Fibroblast of lung (primary cell): ENCODE measurements at regions not wholly inside any gene's neighbourhood (a gene's known extent, or its start where the extent isn't known, plus 50 kb on each side); places are given as distances from the start of the nearest gene placed in this dataset.

Experiments
- DNase-seq, 2 donors: peaks; one replicate each; pipeline versions ENCODE4 v3.0.0 to v3.0.0-alpha.2; 2010; ENCODE audit warnings: low read depth in 2 of 2
- H2AFZ ChIP-seq: 2 replicates; pipeline ENCODE4 v1.5.1; 2012; ENCODE audit warnings: low read length, control low read depth, inconsistent platforms
- H3K27ac ChIP-seq: 2 replicates; pipeline ENCODE4 v1.5.1; 2011; ENCODE audit warnings: low read length, control low read depth; ENCODE audit not compliant: insufficient read depth
- H3K27me3 ChIP-seq: 2 replicates; pipeline ENCODE4 v1.5.1; 2011; ENCODE audit warnings: mild to moderate bottlenecking, low read length; ENCODE audit not compliant: control insufficient read depth, insufficient read depth
- H3K36me3 ChIP-seq: 2 replicates; pipeline ENCODE4 v1.5.1; 2011; ENCODE audit warnings: low read length; ENCODE audit not compliant: control insufficient read depth, insufficient read depth
- H3K4me1 ChIP-seq: 2 replicates; pipeline ENCODE4 v1.5.1; 2011; ENCODE audit warnings: low read length; ENCODE audit not compliant: control insufficient read depth, insufficient read depth; ENCODE audit errors: extremely low read depth
- H3K4me2 ChIP-seq: 2 replicates; pipeline ENCODE4 v1.5.1; 2011; ENCODE audit warnings: low read length, control low read depth; ENCODE audit not compliant: insufficient read depth; ENCODE audit errors: extremely low read depth
- H3K4me3 ChIP-seq, 4 experiments: fragments of 200-600 bp in 1 of 4; sonication (generic) in 1 of 4; replicated peaks in 1 of 4; 2 replicates each; pipeline ENCODE4 v1.5.1; 2011 to 2016; ENCODE audit warnings: low read length in 4 of 4, low read depth in 3 of 4, mild to moderate bottlenecking in 3 of 4, control low read depth in 2 of 4, inconsistent platforms in 1 of 4, mixed read lengths in 1 of 4; ENCODE audit not compliant: insufficient read depth in 1 of 4; ENCODE audit errors: control extremely low read depth in 1 of 4
- H3K79me2 ChIP-seq: 2 replicates; pipeline ENCODE4 v1.5.1; 2012; ENCODE audit warnings: mild to moderate bottlenecking, low read length, inconsistent platforms; ENCODE audit not compliant: control insufficient read depth, insufficient read depth
- H3K9ac ChIP-seq: 2 replicates; pipeline ENCODE4 v1.5.1; 2011; ENCODE audit warnings: mild to moderate bottlenecking, low read length, control low read depth; ENCODE audit not compliant: insufficient read depth
- H3K9me3 ChIP-seq: 2 replicates; pipeline ENCODE4 v1.5.1; 2012; ENCODE audit warnings: low read depth, low read length; ENCODE audit not compliant: control insufficient read depth, insufficient read depth
- H4K20me1 ChIP-seq: 2 replicates; pipeline ENCODE4 v1.5.1; 2011; ENCODE audit warnings: low read length; ENCODE audit not compliant: control insufficient read depth, insufficient read depth; ENCODE audit errors: extremely low read depth
- EZH2 ChIP-seq: IDR thresholded peaks from 2 replicates; pipeline ENCODE4 v1.5.1; 2012; ENCODE audit warnings: low read length, control low read depth, mild to moderate bottlenecking; ENCODE audit errors: missing control alignments
- TF ChIP-seq, protein P1 (sequence below), 2 donors: IDR thresholded peaks in 1 of 2; conservative IDR thresholded peaks in 1 of 2; 1 replicate in 1 of 2; 2 replicates in 1 of 2; pipeline ENCODE4 v1.5.1; 2011 to 2012; ENCODE audit warnings: low read length in 2 of 2, control low read depth in 1 of 2, inconsistent platforms in 1 of 2, low read depth in 1 of 2, mild to moderate bottlenecking in 1 of 2

DNA sequence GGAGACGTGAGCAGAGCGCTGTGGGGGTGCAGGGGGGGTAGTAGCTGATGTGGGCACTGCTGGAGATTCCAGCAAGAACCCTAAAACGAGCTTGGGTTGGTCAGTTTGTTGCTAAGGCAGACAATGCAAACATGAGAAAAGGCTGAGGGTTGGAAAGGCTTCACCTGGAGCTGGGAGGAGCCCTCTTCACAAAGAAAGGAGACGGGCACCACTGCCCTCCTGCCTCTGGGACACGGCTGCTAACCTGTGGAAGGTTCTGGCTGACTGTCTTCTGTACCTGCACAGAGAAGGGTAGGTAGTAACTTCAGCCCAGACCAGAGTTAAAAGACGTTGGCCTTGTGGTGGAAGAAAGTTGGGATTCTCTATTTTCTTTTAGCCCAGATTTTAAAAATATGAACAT is 108.7 kb downstream of the SUCLA2 start:
- H3K9me3 ChIP-seq: no peaks in the 10 kb centered on the region
- no peak overlapping the region for H3K4me2 ChIP-seq
- H2AFZ ChIP-seq: no peak overlapping the region
- no peak overlapping the region for H3K9ac ChIP-seq
- no peak overlapping the region for H3K4me3 ChIP-seq
- H3K27me3 ChIP-seq: no peaks in the 10 kb centered on the region
- H3K27ac ChIP-seq: no peak overlapping the region
- no peaks in the 10 kb centered on the region for H3K4me1 ChIP-seq
- no peaks in the 10 kb centered on the region for H3K79me2 ChIP-seq
- TF ChIP-seq EZH2: no peak
- TF ChIP-seq, protein P1, sequence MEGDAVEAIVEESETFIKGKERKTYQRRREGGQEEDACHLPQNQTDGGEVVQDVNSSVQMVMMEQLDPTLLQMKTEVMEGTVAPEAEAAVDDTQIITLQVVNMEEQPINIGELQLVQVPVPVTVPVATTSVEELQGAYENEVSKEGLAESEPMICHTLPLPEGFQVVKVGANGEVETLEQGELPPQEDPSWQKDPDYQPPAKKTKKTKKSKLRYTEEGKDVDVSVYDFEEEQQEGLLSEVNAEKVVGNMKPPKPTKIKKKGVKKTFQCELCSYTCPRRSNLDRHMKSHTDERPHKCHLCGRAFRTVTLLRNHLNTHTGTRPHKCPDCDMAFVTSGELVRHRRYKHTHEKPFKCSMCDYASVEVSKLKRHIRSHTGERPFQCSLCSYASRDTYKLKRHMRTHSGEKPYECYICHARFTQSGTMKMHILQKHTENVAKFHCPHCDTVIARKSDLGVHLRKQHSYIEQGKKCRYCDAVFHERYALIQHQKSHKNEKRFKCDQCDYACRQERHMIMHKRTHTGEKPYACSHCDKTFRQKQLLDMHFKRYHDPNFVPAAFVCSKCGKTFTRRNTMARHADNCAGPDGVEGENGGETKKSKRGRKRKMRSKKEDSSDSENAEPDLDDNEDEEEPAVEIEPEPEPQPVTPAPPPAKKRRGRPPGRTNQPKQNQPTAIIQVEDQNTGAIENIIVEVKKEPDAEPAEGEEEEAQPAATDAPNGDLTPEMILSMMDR (conservative IDR thresholded peaks at IDR 0.05 in 1 of 2, IDR thresholded peaks at IDR 0.05 in 1 of 2; ENCODE audit: low read depth in 1 of 2, low read length in 2 of 2): no peak
- no peaks in the 10 kb centered on the region for H4K20me1 ChIP-seq
- no peaks in the 10 kb centered on the region for H3K36me3 ChIP-seq
- DNase-seq: no peak

GRCh38 chr13:47890146-47890814 is 110.8 kb downstream of the SUCLA2 start:
- H3K4me2 ChIP-seq: no peak overlapping the region
- H3K27ac ChIP-seq: no peak overlapping the region
- no peak overlapping the region for H3K9ac ChIP-seq
- no peaks in the 10 kb centered on the region for H3K79me2 ChIP-seq
- no peaks in the 10 kb centered on the region for H3K9me3 ChIP-seq
- DNase-seq: no peak
- H2AFZ ChIP-seq: no peak overlapping the region
- H4K20me1 ChIP-seq: no peaks in the 10 kb centered on the region
- no peak overlapping the region for H3K4me3 ChIP-seq
- no peaks in the 10 kb centered on the region for H3K36me3 ChIP-seq
- H3K4me1 ChIP-seq: no peaks in the 10 kb centered on the region
- no peaks in the 10 kb centered on the region for H3K27me3 ChIP-seq
- TF ChIP-seq EZH2: no peak

DNA sequence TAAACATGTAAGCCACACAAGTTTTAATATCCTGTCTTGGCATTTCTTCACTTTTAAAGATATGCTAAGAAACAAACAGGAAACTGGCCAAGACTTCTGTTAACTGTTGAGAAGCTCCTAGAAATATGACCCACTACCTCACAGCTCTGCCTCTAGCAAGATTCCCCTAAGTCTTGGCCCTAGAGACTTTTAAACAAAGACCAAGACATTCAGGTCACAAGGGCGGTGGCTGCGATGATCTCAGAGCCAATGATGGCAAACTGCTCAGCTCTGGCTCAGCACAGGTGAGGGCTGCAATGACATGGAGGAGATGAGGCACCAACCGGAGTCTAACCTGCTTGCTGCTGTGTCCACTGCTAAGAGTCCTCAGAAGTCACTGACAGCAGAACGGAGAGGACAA is 114.8 kb downstream of the SUCLA2 start:
- no peak for DNase-seq
- Histone ChIP-seq H3K27ac (no peak overlapping the region), H2AFZ (no peak overlapping the region), H3K79me2 (no peaks in the 10 kb centered on the region), H3K4me3 (no peak overlapping the region), H4K20me1 (no peaks in the 10 kb centered on the region), H3K9ac (no peak overlapping the region), H3K4me2 (no peak overlapping the region), H3K9me3 (no peaks in the 10 kb centered on the region), H3K4me1 (no peaks in the 10 kb centered on the region), H3K36me3 (no peaks in the 10 kb centered on the region), H3K27me3 (no peaks in the 10 kb centered on the region)
- TF ChIP-seq, protein P1 (conservative IDR thresholded peaks at IDR 0.05 in 1 of 2, IDR thresholded peaks at IDR 0.05 in 1 of 2; ENCODE audit: low read depth in 1 of 2, low read length in 2 of 2): no peak
- no peak for TF ChIP-seq EZH2
